ENCODE measurements at regions not wholly inside any gene's neighbourhood (a gene's known extent, or its start where the extent isn't known, plus 50 kb on each side); places are given as distances from the start of the nearest gene placed in this dataset.

- Histone ChIP-seq H3K4me3 (no peak overlapping the region), H3K36me3 (no peaks in the 10 kb centered on the region), H3K4me1 (peaks cover 0 to 12% (median 0%) of the 10 kb centered on the region in 9 donors), H3K27me3 (peaks cover 0 to 10% (median 6%) of the 10 kb centered on the region in 7 donors), H3K9me3 (peaks cover 0 to 14% (median 0%) of the 10 kb centered on the region in 11 donors), H3K27ac (peak overlapping the region in 3 of 10 donors; percentile 15 to 48 (median 37))
- ATAC-seq (peak in 4 of 8 donors; percentile 42 to 68 (median 45)), DNase-seq (no peak)
- 41 to 44% methylated on average over 5 of the region's 5 CpGs for WGBS, 2 donors
- intact Hi-C loops (cut with DNase I), result no loop called here
- no peak for TF ChIP-seq CTCF (IDR thresholded peaks at IDR 0.05)
Measured at GRCh38 chr19:28288572-28289264, 924.2 kb downstream of the UQCRFS1 start.

DNA sequence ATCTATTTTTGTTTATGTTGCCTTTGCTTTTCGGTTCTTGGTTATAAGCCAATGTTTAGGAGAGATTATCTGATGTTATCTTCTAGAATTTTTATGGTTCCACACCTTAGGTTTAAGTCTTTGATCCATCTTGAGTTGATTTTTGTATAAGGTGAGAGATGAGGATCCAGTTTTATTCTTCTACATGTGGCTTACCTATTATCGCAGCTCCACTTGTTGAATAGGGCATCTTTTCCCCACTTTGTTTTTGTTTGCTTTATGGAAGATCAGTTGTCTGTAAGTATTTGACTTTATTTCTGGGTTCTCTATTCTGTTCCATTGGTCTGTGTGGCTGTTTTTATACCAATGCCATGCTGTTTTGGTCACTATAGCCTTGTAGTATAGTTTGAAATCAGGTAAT lies 927.0 kb downstream of the UQCRFS1 start:
- Histone ChIP-seq H3K36me3 (no peaks in the 10 kb centered on the region), H3K4me1 (peaks cover 0 to 12% (median 0%) of the 10 kb centered on the region in 9 donors), H3K9me3 (peaks cover 0 to 14% (median 0%) of the 10 kb centered on the region in 11 donors), H3K27ac (no peak overlapping the region), H3K27me3 (peaks cover 0 to 16% (median 6%) of the 10 kb centered on the region in 7 donors), H3K4me3 (no peak overlapping the region)
- DNase-seq, result no peak
- TF ChIP-seq CTCF (IDR thresholded peaks at IDR 0.05), result no peak
- intact Hi-C loops (cut with DNase I), result no loop called here
- ATAC-seq, result no peak
- 91% methylated on average over 2 of the region's 2 CpGs for WGBS, 2 donors

DNA sequence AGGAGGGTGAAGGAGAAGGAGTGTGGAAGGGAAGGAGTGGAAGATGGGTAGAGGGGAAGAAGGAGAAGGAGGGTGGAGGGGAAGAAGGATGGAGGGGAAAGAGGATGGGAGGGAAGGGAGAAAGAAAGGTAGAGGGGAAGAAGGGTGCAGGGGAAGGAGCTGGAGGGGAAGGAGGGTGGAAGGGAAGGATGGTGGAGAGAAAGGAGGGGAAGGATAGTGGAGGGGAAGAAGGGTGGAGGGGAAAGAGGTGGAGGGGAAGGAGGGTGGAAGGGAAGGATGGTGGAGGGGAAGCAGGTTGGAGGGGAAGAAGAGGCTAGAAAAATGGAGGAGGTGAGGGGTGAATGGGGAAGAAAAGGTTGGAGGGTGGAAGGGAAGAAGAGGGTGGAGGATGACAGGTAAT lies 927.9 kb downstream of the UQCRFS1 start:
- peaks cover 0 to 16% (median 6%) of the 10 kb centered on the region in 7 donors for H3K27me3 ChIP-seq
- H3K4me1 ChIP-seq, result peaks cover 0 to 11% (median 0%) of the 10 kb centered on the region in 9 donors
- DNase-seq (no peak), ATAC-seq (no peak)
- no peak for TF ChIP-seq CTCF (IDR thresholded peaks at IDR 0.05)
- H3K36me3 ChIP-seq, result no peaks in the 10 kb centered on the region
- peaks cover 0 to 14% (median 0%) of the 10 kb centered on the region in 11 donors for H3K9me3 ChIP-seq
- intact Hi-C loops (cut with DNase I), result no loop called here
- no peak overlapping the region for H3K4me3 ChIP-seq
- no peak overlapping the region for H3K27ac ChIP-seq

- H3K36me3 ChIP-seq, result no peaks in the 10 kb centered on the region
- TF ChIP-seq CTCF (IDR thresholded peaks at IDR 0.05), result no peak
- H3K4me3 ChIP-seq, result no peak overlapping the region
- intact Hi-C loops (cut with DNase I), result no loop called here
- peaks cover 0 to 6% (median 0%) of the 10 kb centered on the region in 9 donors for H3K4me1 ChIP-seq
- ATAC-seq (no peak), DNase-seq (no peak)
- peaks cover 0 to 16% (median 6%) of the 10 kb centered on the region in 7 donors for H3K27me3 ChIP-seq
- no peak overlapping the region for H3K27ac ChIP-seq
- H3K9me3 ChIP-seq, result peaks cover 0 to 14% (median 0%) of the 10 kb centered on the region in 11 donors
Measured at GRCh38 chr19:28284389-28284788, 928.6 kb downstream of the UQCRFS1 start.

Data from heart right ventricle (tissue), 16 donors.